T-helper 1 cell treated with Interleukin-12 subunit alpha and Interleukin-12 subunit beta and Interleukin-4 antibody, amounts not matched to agents 30 μg/mL and 1 μg/mL, for 36 hours (primary cell): ENCODE measurements at regions not wholly inside any gene's neighbourhood (a gene's known extent, or its start where the extent isn't known, plus 50 kb on each side); places are given as distances from the start of the nearest gene placed in this dataset.

Experiments
- H3K27ac Mint-ChIP-seq: one replicate; pipeline ENCODE4 v1.8.0; 2021; ENCODE audit warnings: mild to moderate bottlenecking, mixed read lengths
- H3K27me3 Mint-ChIP-seq: one replicate; pipeline ENCODE4 v1.8.0; 2021; ENCODE audit warnings: low read depth, mixed read lengths
- H3K36me3 Mint-ChIP-seq: one replicate; pipeline ENCODE4 v1.8.0; 2021; ENCODE audit warnings: low read depth, mixed read lengths
- H3K4me1 Mint-ChIP-seq: one replicate; pipeline ENCODE4 v1.8.0; 2021; ENCODE audit warnings: low read depth, mixed read lengths
- H3K4me3 Mint-ChIP-seq: one replicate; pipeline ENCODE4 v1.8.0; 2021; ENCODE audit warnings: mild to moderate bottlenecking, moderate library complexity, mixed read lengths
- H3K9me3 Mint-ChIP-seq: one replicate; pipeline ENCODE4 v1.8.0; 2021; ENCODE audit warnings: mixed read lengths

DNA sequence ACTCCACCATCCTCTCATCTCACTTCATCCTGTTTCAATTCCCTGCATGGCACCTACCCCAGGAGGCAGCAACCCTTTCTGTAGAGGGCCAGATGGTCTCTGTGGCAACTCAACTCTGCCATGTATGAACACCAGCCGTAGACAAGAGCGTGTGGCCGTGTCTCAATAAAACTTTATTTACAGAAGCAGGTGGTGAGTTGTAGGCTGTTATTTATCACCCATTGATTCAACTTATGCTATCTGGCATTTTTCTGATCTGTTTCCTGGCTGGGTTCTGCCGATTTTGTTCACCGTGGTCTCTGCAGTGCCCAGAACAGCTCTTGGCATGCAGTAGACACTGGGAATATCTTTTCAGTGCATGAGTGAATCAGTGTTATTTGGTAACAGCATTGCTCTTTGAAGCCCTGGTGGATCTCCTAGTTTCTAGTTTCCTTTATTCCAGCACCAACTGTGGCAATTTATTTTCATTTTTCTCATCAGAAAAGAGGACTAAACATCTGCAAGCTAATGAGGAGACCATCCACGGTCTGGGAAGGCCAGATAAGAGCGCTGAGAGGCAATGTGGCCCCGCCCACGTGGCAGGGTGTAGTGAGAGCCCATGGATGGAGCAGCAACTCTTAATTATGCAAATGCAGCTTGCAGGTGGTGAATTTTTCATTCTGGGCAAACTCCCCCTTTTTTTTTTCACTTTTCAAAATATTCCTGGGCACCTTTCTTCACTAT lies 77.9 kb downstream of the CTSL start:
- no peaks in the 10 kb centered on the region for H3K27me3 Mint-ChIP-seq

DNA sequence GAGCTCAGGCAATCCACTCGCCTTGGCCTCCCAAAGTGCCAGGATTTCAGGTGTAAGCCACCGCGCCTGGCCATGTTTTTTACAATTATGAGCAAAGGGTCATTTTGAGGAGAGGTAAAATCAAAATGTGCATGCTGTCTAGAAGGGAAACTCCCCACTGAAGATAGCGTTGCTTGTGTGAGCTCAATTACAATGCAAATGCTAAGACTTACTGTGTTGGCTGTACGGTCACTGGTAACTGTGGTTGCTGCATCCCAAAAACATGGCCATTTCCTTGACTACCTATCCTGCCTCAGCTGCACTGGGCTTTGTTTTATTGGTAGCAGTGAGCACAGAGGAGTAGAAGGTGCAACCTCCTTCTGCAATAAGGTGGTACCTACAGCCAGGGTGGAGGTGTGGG lies 77.4 kb upstream of the SPATA31E1 start:
- Mint-ChIP-seq H3K9me3 (no peaks in the 10 kb centered on the region), H3K4me3 (no peak overlapping the region), H3K27me3 (no peaks in the 10 kb centered on the region), H3K4me1 (no peaks in the 10 kb centered on the region), H3K27ac (no peak overlapping the region), H3K36me3 (no peaks in the 10 kb centered on the region)

More for the DNA sequence above, 77.9 kb downstream of the CTSL start:
- H3K36me3 Mint-ChIP-seq, result no peaks in the 10 kb centered on the region
- H3K9me3 Mint-ChIP-seq, result no peaks in the 10 kb centered on the region
- H3K27ac Mint-ChIP-seq, result no peak overlapping the region
- no peaks in the 10 kb centered on the region for H3K4me1 Mint-ChIP-seq
- H3K4me3 Mint-ChIP-seq, result no peak overlapping the region

DNA sequence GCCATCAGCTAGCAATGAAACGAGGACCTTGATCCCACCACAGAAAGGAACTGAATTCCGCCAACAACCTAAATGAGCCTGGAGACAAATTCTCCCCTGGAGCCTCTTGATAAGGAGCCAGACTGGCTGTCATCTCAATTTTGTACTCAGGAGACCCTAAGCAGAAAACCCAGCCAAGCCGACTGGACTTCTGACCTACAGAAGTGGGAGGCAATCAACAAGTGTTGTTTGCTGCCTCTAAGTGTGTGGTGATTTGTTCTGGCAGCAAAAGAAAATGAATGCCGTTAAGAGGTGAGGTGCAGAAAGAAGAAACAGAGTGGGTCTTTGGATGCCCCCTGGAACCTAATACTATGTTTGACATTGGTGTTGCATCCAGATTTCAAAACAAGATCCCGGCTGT lies 72.7 kb upstream of the SPATA31E1 start:
- Mint-ChIP-seq H3K36me3 (no peaks in the 10 kb centered on the region), H3K9me3 (no peaks in the 10 kb centered on the region), H3K4me1 (no peaks in the 10 kb centered on the region), H3K27ac (no peak overlapping the region), H3K4me3 (no peak overlapping the region), H3K27me3 (peaks cover under 1% of the 10 kb centered on the region)

DNA sequence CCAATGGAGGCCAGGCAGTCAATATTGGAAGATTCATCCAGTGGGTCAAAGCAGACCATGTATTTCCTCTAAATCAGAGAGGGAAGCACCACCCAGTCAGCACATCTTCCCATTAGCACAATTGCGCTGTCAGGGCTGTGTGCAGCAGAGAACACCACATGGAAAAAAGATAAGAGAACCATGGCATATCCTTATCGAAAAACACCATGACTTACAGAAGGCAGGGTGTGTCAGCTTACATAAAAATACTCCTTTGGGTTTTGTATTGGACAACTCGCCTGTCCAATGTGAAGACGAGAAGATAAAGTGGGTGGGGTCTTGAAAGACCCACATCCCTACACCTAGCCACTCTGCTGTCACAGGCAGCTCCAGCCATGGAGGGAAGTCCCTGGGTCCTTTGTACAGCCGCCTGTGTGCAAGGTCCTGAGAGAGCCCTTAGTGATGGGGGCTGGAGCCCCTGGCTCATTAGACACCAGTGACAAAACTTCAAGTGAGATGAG lies 71.9 kb upstream of the SPATA31E1 start:
- Mint-ChIP-seq H3K4me1 (no peaks in the 10 kb centered on the region), H3K36me3 (no peaks in the 10 kb centered on the region), H3K4me3 (no peak overlapping the region), H3K27ac (no peak overlapping the region), H3K27me3 (peaks cover 3% of the 10 kb centered on the region), H3K9me3 (no peaks in the 10 kb centered on the region)

DNA sequence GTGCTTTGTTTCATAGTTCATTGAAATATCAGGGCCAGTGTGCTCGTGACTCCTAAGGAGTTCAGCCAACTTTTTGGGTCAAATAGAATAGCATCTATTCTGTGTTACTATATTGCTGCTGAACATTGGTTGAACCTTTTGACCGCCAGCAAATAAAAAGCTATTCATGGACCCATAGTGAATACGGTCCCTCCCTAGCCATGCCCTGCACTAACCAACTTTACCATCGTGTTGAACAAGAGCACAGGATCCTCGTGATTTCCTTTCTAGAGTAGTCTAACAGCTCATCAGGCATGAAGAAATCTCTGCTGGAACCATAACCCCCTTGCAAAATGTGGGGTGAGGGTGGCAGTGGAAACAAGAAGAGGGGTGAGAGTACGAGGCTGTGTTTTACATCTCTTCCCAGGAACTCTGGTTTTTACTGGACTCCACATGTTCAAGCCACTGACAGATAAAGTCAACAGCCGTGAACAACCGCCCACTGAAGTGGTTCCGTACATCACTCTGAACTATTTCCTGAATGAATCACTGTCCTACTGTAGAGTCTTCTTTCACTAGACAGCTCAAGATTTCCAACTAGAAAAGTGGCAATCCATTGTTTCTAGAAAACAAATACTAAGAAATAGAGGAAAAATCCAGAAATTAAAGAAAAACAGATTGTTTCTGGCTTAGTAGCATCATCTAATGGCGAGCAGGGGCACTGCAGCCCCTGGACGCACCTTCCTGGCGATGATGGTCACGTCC lies 70.1 kb upstream of the SPATA31E1 start:
- Mint-ChIP-seq H3K27ac (no peak overlapping the region), H3K4me1 (no peaks in the 10 kb centered on the region), H3K9me3 (no peaks in the 10 kb centered on the region), H3K4me3 (no peak overlapping the region), H3K36me3 (no peaks in the 10 kb centered on the region), H3K27me3 (peaks cover 11% of the 10 kb centered on the region)

DNA sequence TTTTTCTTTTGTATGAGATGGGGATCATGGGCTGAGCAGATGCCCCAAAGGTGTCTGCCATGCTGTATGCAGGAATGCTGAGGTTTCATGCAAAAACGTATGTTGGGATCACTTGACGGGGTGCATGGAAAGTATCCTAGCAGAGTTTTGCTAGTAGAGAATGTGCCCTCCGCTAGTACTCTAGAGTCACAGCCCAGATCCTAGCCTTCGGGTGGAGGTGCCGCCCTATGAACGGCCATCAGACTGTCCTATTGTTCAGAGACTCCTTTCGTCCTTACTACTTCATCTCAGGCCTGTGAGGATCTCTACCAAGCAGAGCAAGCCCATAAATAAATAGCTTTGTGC lies 69.6 kb upstream of the SPATA31E1 start:
- no peak overlapping the region for H3K4me3 Mint-ChIP-seq
- no peaks in the 10 kb centered on the region for H3K9me3 Mint-ChIP-seq
- no peaks in the 10 kb centered on the region for H3K36me3 Mint-ChIP-seq
- H3K27ac Mint-ChIP-seq, result no peak overlapping the region
- H3K27me3 Mint-ChIP-seq, result peaks cover 11% of the 10 kb centered on the region
- no peaks in the 10 kb centered on the region for H3K4me1 Mint-ChIP-seq

DNA sequence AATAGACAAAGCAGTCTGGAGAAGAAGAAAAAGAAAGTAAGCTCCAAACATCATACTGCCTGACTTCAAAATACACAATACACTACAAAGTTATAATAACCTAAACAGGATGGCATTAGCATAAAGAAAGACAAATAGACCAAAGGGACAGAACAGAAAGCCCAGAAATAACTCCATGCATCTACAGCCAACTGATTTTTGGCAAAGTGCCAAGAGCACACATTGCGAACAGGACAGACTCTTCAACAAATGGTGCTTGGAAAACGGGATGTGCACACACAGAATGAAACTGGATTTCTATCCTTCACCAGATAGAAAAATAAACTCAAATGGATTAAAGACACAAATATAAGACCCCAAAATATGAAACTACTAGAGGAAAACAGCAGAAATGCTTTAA lies 66.6 kb upstream of the SPATA31E1 start:
- no peaks in the 10 kb centered on the region for H3K9me3 Mint-ChIP-seq
- no peak overlapping the region for H3K4me3 Mint-ChIP-seq
- H3K27me3 Mint-ChIP-seq, result peaks cover 11% of the 10 kb centered on the region
- H3K27ac Mint-ChIP-seq, result no peak overlapping the region
- no peaks in the 10 kb centered on the region for H3K4me1 Mint-ChIP-seq
- H3K36me3 Mint-ChIP-seq, result no peaks in the 10 kb centered on the region

DNA sequence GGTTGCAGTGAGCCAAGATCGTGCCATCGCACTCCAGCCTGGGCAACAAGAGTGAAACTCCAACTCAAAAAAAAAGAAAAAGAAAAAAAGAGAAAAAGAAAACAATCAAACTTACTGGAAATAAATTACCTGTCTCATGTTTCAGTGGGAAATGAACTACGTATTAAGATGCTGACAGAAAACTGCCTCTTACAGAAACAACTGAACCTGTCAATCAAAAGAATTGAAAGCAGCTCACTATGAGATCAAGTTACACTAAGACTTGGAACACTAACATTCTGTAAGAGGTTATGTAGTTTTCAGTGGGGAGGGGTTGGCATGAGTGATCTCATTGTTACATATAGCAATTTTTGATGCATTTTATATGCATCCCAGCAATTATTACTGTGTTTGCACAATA lies 64.4 kb upstream of the SPATA31E1 start:
- Mint-ChIP-seq H3K36me3 (no peaks in the 10 kb centered on the region), H3K9me3 (no peaks in the 10 kb centered on the region), H3K4me3 (no peak overlapping the region), H3K27me3 (peaks cover 11% of the 10 kb centered on the region), H3K4me1 (no peaks in the 10 kb centered on the region), H3K27ac (no peak overlapping the region)

DNA sequence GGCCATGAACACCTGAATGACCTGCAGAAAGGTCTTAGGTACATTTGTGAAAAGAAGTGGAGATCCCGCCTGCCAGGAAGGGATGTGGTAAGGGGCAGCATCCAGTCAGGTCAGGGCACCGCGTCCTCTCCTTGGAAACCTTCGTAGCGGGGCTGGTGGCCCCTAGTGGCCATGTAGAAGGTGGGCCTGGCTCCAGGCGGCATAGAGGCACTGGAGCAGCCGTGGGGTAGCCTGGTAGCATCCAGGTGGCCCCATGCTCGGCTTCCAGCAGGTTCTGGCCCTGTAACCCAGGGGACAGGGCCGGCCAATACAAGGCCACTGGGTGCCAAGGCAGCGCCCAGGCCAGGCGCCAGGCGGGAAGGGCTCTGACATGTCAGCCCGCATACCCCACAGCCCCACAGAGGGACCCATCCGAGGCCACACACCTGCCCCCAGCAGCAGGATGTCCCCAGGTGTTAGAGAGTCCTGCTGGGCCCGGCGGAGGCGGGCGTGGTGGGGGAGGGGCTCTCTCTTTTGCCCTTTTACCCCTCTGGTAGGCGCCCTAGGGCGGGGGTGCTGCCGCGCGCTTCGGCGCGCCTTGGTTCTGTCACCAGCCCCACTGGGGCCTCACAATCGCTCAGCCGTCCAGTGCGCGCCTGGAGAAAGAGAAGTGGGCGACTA lies 58.3 kb upstream of the SPATA31E1 start:
- Mint-ChIP-seq H3K27me3 (peaks cover 5% of the 10 kb centered on the region), H3K36me3 (no peaks in the 10 kb centered on the region), H3K27ac (no peak overlapping the region), H3K4me3 (no peak overlapping the region), H3K4me1 (no peaks in the 10 kb centered on the region), H3K9me3 (no peaks in the 10 kb centered on the region)

DNA sequence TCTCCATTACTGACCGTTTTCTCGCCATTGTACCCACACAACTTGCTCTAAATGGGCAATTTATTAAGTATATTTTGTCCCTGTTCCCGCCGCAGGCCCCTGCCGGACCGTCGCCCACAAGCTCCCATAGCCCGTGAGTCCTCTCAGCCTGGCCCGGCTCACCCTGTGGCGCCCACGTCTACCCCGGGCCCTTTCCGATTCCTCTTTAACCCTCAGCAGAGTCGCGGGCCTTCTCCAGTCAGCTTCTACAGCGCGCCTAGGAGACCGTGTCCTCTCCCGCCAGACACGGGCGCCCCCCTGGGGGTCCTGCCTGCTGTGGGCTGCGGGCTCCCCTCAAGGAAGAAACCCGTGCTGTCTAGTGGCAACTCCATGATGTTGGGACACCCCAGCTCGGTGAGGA lies 57.8 kb upstream of the SPATA31E1 start:
- Mint-ChIP-seq H3K4me1 (no peaks in the 10 kb centered on the region), H3K36me3 (no peaks in the 10 kb centered on the region), H3K9me3 (no peaks in the 10 kb centered on the region), H3K27me3 (peaks cover 5% of the 10 kb centered on the region), H3K27ac (no peak overlapping the region), H3K4me3 (no peak overlapping the region)

DNA sequence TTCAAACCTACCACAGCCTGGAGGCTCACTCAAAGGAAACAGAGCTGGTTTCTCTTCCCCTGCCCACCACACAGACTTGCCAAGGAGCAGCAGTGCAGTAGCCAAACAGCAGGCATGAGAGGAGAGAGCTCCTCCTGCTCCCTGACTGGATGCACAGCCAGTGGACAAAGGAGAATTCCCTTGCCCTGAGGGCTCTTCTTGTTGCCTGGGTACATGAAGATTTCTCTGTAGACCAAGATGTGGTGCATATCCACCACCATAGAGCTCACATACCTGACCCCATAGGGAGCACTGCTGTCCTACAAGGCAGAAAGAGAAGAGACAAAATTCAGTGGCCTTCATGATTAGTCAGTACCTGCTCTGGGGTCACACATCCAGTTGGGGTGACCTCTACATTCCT lies 56.3 kb upstream of the SPATA31E1 start:
- H3K27ac Mint-ChIP-seq, result no peak overlapping the region
- H3K36me3 Mint-ChIP-seq, result no peaks in the 10 kb centered on the region
- peaks cover 5% of the 10 kb centered on the region for H3K27me3 Mint-ChIP-seq
- H3K9me3 Mint-ChIP-seq, result no peaks in the 10 kb centered on the region
- H3K4me1 Mint-ChIP-seq, result no peaks in the 10 kb centered on the region
- H3K4me3 Mint-ChIP-seq, result no peak overlapping the region

DNA sequence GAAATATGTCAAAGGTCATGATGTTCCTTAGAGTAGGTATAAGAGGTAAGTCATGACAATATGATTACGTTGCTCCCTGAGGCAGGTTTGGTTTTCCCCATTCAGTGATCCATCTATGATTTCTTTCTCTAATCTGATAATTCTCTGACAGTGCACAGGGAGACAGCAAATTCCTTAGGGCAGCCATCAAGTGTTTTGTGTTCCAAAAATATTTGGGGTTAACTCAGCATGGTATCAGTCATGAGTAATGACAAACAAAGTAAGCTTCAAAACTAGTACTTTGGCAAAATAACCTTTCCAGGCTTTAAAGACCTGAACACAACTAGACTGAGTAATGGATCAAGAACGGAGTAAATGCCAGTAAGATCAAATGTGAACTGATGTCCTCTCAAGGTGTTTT lies 55.3 kb upstream of the SPATA31E1 start:
- H3K4me3 Mint-ChIP-seq, result no peak overlapping the region
- H3K4me1 Mint-ChIP-seq, result no peaks in the 10 kb centered on the region
- H3K36me3 Mint-ChIP-seq, result no peaks in the 10 kb centered on the region
- peaks cover 5% of the 10 kb centered on the region for H3K27me3 Mint-ChIP-seq
- no peak overlapping the region for H3K27ac Mint-ChIP-seq
- no peaks in the 10 kb centered on the region for H3K9me3 Mint-ChIP-seq

DNA sequence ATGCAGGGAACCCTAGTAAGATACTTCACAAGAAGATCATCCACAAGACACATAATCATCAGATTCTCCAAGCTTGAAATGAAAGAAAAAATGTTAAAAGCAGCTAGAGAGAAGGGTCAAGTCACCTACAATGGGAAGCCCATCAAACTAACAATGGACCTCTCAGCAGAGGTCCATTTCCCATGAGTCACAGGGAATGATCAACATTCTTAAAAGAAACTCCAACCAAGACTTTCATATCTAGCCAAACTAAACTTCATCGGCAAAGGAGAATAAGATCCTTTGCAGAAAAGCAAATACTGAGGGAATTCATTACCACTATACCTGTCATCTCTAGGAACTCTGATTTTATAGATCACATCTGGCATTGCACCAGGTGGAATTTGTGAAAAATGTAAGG lies 52.9 kb upstream of the SPATA31E1 start:
- H3K4me3 Mint-ChIP-seq, result no peak overlapping the region
- no peak overlapping the region for H3K27ac Mint-ChIP-seq
- H3K4me1 Mint-ChIP-seq, result no peaks in the 10 kb centered on the region
- H3K9me3 Mint-ChIP-seq, result no peaks in the 10 kb centered on the region
- H3K27me3 Mint-ChIP-seq, result peaks cover 10% of the 10 kb centered on the region
- H3K36me3 Mint-ChIP-seq, result no peaks in the 10 kb centered on the region

DNA sequence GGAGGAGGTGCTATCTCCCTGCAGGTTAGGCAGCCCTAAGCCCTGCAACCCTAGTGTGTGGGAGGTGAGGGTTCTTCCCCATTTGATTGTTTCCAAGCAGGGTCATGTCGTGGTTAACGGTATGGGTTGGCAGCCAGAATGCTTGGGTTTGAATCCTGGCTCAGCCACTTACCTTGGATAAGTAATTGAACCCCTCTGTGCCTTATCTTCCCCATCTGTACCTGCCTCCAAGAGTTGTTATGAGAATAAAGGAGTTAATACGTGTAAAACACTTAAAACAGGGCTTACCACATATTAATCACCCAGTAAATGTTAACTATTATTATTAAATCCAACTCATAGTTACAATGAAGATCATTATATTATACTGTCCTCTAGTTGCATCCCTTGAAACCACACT lies 52.2 kb upstream of the SPATA31E1 start:
- H3K4me3 Mint-ChIP-seq, result no peak overlapping the region
- no peaks in the 10 kb centered on the region for H3K9me3 Mint-ChIP-seq
- H3K4me1 Mint-ChIP-seq, result no peaks in the 10 kb centered on the region
- H3K27ac Mint-ChIP-seq, result no peak overlapping the region
- H3K36me3 Mint-ChIP-seq, result no peaks in the 10 kb centered on the region
- H3K27me3 Mint-ChIP-seq, result peaks cover 10% of the 10 kb centered on the region

DNA sequence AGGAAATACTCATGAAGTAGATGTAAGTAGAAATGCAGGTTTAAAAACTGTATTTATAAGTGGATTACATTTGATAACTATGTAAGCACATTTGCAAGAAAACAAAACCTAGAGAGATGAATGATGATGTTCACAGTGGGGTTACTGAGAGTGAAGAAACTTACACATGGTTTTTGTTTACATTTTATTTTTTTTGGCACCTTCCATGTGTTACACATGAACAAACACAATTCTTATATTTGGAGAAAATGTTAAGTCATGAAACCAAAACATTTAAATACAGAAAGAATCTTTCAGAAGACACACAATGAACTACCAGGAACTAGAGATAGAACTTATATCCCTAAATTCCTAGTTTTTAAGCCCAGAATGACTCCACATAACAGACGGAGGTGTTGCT lies 51.5 kb upstream of the SPATA31E1 start:
- Mint-ChIP-seq H3K4me1 (no peaks in the 10 kb centered on the region), H3K27me3 (peaks cover 10% of the 10 kb centered on the region), H3K9me3 (no peaks in the 10 kb centered on the region), H3K36me3 (no peaks in the 10 kb centered on the region), H3K4me3 (no peak overlapping the region), H3K27ac (no peak overlapping the region)
